NCI-H2107 (cell line): ENCODE measurements at regions not wholly inside any gene's neighbourhood (a gene's known extent, or its start where the extent isn't known, plus 50 kb on each side); places are given as distances from the start of the nearest gene placed in this dataset.
A peak's percentile ranks its signal among the peaks of the same experiment; 100 is the strongest.
"Not testable (repeated sequence)": the region's sequence is repeated elsewhere in the genome, so short reads cannot be mapped to it uniquely, and the experiment has no call there.

Experiments
- DNase-seq: peaks from one replicate; lab custom pipeline; 2025; lab: John Stamatoyannopoulos, UW

GRCh38 chr4:123638834-123639233 is 242.2 kb downstream of the SPRY1 start:
- DNase-seq, result no peak

- DNase-seq, result no peak
Observed at GRCh38 chr4:123640271-123640670, 243.7 kb downstream of the SPRY1 start.

- no peak for DNase-seq
Observed at GRCh38 chr4:123640824-123641223, 244.2 kb downstream of the SPRY1 start.

GRCh38 chr4:123643691-123644090 is 247.1 kb downstream of the SPRY1 start:
- no peak for DNase-seq

GRCh38 chr4:123649250-123649644 is 252.7 kb downstream of the SPRY1 start:
- no peak for DNase-seq

- DNase-seq, result peak; percentile 27
Observed at GRCh38 chr4:123649645-123650391, 253.2 kb downstream of the SPRY1 start.

- DNase-seq, result no peak
Observed at GRCh38 chr4:123651066-123651465, 254.5 kb downstream of the SPRY1 start.

GRCh38 chr4:123651536-123652180 is 255.1 kb downstream of the SPRY1 start:
- no peak for DNase-seq

GRCh38 chr4:123652476-123652875 is 255.9 kb downstream of the SPRY1 start:
- DNase-seq, result no peak

GRCh38 chr4:123653236-123653635 is 256.6 kb downstream of the SPRY1 start:
- DNase-seq, result no peak

- DNase-seq, result not testable (repeated sequence)
Observed at GRCh38 chr4:123656746-123657294, 260.2 kb downstream of the SPRY1 start.

- not testable (repeated sequence) for DNase-seq
Observed at GRCh38 chr4:123657606-123658005, 261.0 kb downstream of the SPRY1 start.

- DNase-seq, result no peak
Observed at GRCh38 chr4:123659262-123659661, 262.7 kb downstream of the SPRY1 start.

- no peak for DNase-seq
Observed at GRCh38 chr4:123659730-123660129, 263.1 kb downstream of the SPRY1 start.

- DNase-seq, result no peak
Observed at GRCh38 chr4:123661080-123661737, 264.6 kb downstream of the SPRY1 start.

GRCh38 chr4:123662827-123663226 is 266.2 kb downstream of the SPRY1 start:
- DNase-seq, result no peak

GRCh38 chr4:123666486-123666885 is 269.9 kb downstream of the SPRY1 start:
- no peak for DNase-seq

GRCh38 chr4:123667496-123667895 is 270.9 kb downstream of the SPRY1 start:
- no peak for DNase-seq

GRCh38 chr4:123667991-123668390 is 271.4 kb downstream of the SPRY1 start:
- DNase-seq, result no peak

- DNase-seq, result no peak
Observed at GRCh38 chr4:123671636-123672404, 275.2 kb downstream of the SPRY1 start.

GRCh38 chr4:123672987-123673386 is 276.4 kb downstream of the SPRY1 start:
- no peak for DNase-seq

GRCh38 chr4:123673971-123674370 is 277.4 kb downstream of the SPRY1 start:
- DNase-seq, result no peak
